ENCODE measurements at regions not wholly inside any gene's neighbourhood (a gene's known extent, or its start where the extent isn't known, plus 50 kb on each side); places are given as distances from the start of the nearest gene placed in this dataset.
"Not testable (repeated sequence)": the region's sequence is repeated elsewhere in the genome, so short reads cannot be mapped to it uniquely, and the experiment has no call there.

DNA sequence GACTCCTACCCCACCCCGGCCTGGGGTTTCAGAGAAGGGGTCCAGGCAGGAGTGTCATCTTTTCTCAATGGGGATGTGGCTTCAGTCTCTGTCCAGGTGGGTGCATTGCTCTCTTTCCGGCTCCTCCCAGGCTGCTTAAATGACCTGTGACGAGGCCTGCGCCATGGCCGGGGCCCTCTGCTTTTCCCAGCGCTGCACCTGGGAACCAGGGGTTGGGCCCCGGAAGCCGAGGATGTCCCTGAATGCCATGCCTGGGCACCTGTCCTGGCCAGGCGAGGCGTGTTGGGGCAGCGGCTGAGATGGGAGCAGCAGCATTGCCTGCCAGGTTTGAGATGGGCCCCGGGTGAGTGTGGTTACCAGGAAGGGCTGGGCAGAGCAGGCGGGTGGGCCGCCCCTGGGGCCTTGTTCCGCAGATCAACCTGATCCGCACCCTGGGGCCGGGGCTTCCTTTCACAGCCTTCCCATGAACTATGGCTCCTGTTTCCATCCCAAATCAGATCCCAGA, 147.4 kb downstream of the SEC14L1 start:
- TF ChIP-seq, protein P1, sequence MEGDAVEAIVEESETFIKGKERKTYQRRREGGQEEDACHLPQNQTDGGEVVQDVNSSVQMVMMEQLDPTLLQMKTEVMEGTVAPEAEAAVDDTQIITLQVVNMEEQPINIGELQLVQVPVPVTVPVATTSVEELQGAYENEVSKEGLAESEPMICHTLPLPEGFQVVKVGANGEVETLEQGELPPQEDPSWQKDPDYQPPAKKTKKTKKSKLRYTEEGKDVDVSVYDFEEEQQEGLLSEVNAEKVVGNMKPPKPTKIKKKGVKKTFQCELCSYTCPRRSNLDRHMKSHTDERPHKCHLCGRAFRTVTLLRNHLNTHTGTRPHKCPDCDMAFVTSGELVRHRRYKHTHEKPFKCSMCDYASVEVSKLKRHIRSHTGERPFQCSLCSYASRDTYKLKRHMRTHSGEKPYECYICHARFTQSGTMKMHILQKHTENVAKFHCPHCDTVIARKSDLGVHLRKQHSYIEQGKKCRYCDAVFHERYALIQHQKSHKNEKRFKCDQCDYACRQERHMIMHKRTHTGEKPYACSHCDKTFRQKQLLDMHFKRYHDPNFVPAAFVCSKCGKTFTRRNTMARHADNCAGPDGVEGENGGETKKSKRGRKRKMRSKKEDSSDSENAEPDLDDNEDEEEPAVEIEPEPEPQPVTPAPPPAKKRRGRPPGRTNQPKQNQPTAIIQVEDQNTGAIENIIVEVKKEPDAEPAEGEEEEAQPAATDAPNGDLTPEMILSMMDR (IDR thresholded peaks at IDR 0.05; ENCODE audit: insufficient read depth, low read length, poor library complexity, severe bottlenecking) = no peak
- peaks cover 3% of the 10 kb centered on the region for H3K36me3 ChIP-seq (ENCODE audit: control insufficient read depth, insufficient read depth, low read length)
- no peak for DNase-seq (ENCODE audit: low read depth)
- peak overlapping the region; percentile 25 for H3K4me3 ChIP-seq (ENCODE audit: low read depth, low read length)
- no peaks in the 10 kb centered on the region for H3K27me3 ChIP-seq (ENCODE audit: control insufficient read depth, insufficient read depth, low read length)

DNA sequence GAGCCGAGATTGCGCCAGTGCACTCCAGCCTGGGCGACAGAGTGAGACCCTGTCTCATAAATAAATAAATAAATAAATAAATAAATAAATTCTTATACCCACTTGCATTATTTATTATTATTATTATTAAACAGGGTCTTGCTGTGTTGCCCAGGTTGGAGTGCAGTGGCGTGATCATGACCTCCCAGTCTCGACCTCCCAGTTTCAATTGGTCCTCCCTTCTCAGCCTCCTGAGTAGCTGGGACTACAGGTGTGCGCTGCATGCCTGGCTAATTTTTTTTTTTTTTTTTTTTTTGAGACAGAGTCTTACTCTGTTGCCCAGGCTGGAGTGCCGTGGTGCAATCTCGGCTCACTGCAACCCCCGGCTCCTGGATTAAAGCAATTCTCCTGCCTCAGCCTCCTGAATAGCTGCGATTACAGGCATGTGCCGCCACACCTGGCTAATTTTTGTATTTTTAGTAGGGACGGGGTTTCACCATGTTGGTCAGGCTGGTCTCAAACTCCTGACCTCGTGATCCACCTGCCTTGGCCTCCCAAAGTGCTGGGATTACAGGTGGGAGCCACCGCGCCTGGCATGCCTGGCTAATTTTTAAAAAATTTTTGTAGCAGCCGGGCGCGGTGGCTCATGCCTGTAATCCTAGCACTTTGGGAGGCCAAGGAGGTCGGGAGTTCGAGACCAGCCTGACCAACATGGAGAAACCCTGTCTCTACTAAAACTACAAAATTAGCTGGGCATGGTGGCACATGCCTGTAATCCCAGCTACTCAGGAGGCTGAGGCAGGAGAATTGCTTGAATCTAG, 150.2 kb downstream of the SEC14L1 start:
- not testable (repeated sequence) for H3K4me3 ChIP-seq (ENCODE audit: low read depth, low read length); DNase-seq (ENCODE audit: low read depth); H3K36me3 ChIP-seq (ENCODE audit: control insufficient read depth, insufficient read depth, low read length); H3K27me3 ChIP-seq (ENCODE audit: control insufficient read depth, insufficient read depth, low read length)

DNA sequence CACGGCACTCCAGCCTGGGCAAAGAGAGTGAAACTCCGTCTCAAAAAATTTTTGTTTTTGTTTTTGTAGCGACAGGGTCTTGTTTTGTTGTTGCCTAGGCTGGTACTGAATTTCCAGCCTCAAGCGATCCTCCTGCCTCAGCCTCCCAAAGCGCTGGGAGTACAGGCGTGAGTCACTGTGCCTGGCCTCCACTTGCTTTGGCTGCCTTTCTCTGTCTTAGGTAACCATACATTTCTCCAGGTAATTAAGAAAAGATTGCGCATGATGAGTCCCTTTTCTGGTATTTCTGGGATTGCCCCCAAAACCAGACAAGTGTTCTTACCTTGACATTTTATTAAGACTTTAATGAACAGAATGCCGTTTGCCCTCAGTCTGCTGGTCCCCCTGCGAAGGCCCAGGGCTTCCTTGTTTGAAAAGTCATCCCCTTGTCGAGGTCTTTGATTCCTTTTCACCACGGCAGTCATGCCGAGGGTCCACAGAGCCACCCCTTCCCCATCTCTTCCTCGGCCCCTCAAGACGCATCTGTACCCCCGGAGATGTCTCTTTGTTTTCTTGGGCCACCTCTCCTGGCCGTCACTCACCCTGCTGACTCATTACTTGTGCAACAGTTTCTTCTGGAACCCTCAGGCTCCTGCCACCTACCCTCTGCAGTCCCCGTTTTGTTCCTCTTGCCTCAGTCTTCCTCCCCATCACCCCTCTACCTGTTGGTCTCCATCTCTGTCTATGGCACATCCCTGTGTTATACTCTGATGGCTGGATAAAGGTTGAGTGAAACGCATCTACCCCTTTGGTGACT, 151.0 kb downstream of the SEC14L1 start:
- H3K27me3 ChIP-seq (ENCODE audit: control insufficient read depth, insufficient read depth, low read length) = no peaks in the 10 kb centered on the region
- no peak for DNase-seq (ENCODE audit: low read depth)
- H3K36me3 ChIP-seq (ENCODE audit: control insufficient read depth, insufficient read depth, low read length) = peaks cover 3% of the 10 kb centered on the region
- H3K4me3 ChIP-seq (ENCODE audit: low read depth, low read length) = no peak overlapping the region
- TF ChIP-seq, protein P1 (IDR thresholded peaks at IDR 0.05; ENCODE audit: insufficient read depth, low read length, poor library complexity, severe bottlenecking) = no peak

DNA sequence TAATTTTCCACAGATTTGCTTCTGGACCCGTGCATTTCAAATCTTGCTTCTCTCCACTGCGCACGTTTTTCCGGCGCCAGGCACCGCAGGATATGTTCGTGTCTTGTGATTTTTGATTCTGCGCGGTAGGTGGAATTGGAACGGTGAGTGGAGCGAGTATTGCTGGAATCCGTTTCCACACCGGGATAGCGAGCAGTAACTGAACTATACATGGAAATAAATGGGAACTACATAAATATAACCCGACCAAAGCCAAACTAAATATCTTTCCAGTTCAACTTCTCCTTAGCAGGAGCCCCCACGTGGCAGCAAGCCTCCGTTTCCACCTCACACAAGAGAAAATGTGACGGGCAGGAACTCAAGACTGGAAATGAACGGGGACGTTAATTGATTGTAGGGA, 154.0 kb downstream of the SEC14L1 start:
- DNase-seq (ENCODE audit: low read depth) = no peak
- peaks cover 5% of the 10 kb centered on the region for H3K36me3 ChIP-seq (ENCODE audit: control insufficient read depth, insufficient read depth, low read length)
- no peak overlapping the region for H3K4me3 ChIP-seq (ENCODE audit: low read depth, low read length)
- no peaks in the 10 kb centered on the region for H3K27me3 ChIP-seq (ENCODE audit: control insufficient read depth, insufficient read depth, low read length)
- TF ChIP-seq, protein P1 (IDR thresholded peaks at IDR 0.05; ENCODE audit: insufficient read depth, low read length, poor library complexity, severe bottlenecking) = no peak

DNA sequence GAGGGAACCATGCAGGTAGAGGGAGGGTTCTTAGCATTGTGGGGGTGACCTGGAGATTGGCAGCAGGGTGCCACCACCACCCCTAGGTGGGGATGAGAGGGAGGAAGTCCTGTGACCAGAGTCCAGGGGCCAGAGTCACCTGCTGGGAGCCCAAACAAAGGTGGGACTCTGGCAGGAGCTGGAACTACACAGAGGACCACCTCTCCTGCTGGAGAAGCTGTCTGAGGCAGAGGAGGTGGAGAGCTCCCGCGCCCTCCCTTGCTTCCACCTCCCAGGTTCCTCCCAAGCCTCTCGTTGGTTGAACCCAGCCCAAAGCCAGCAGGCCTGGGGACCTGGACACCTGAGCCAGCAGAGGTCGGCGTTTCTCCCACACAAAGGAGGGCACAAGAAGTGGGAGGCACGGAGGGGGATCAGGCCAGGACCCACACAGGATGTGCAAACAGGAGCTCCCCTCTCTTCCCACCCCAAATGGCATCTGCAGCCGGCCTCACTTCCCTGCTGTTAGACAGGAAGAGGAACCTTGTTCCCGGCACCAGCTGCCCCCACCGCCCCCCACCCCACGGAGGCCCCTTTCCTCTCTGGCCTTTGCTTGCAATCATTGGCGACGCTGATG, 154.6 kb downstream of the SEC14L1 start:
- Histone ChIP-seq H3K27me3 (ENCODE audit: control insufficient read depth, insufficient read depth, low read length) (no peaks in the 10 kb centered on the region), H3K4me3 (ENCODE audit: low read depth, low read length) (no peak overlapping the region), H3K36me3 (ENCODE audit: control insufficient read depth, insufficient read depth, low read length) (peaks cover 5% of the 10 kb centered on the region)
- no peak for DNase-seq (ENCODE audit: low read depth)
- TF ChIP-seq, protein P1 (IDR thresholded peaks at IDR 0.05; ENCODE audit: insufficient read depth, low read length, poor library complexity, severe bottlenecking) = no peak
